ENCODE measurements at regions not wholly inside any gene's neighbourhood (a gene's known extent, or its start where the extent isn't known, plus 50 kb on each side); places are given as distances from the start of the nearest gene placed in this dataset.

- TF ChIP-seq, protein P1, sequence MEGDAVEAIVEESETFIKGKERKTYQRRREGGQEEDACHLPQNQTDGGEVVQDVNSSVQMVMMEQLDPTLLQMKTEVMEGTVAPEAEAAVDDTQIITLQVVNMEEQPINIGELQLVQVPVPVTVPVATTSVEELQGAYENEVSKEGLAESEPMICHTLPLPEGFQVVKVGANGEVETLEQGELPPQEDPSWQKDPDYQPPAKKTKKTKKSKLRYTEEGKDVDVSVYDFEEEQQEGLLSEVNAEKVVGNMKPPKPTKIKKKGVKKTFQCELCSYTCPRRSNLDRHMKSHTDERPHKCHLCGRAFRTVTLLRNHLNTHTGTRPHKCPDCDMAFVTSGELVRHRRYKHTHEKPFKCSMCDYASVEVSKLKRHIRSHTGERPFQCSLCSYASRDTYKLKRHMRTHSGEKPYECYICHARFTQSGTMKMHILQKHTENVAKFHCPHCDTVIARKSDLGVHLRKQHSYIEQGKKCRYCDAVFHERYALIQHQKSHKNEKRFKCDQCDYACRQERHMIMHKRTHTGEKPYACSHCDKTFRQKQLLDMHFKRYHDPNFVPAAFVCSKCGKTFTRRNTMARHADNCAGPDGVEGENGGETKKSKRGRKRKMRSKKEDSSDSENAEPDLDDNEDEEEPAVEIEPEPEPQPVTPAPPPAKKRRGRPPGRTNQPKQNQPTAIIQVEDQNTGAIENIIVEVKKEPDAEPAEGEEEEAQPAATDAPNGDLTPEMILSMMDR (conservative IDR thresholded peaks at IDR 0.05; ENCODE audit: low read depth in 2 of 2): no peak
These were observed 717.7 kb upstream of the SGCG start (continued) for GRCh38 chr13:22463089-22463488.

DNA sequence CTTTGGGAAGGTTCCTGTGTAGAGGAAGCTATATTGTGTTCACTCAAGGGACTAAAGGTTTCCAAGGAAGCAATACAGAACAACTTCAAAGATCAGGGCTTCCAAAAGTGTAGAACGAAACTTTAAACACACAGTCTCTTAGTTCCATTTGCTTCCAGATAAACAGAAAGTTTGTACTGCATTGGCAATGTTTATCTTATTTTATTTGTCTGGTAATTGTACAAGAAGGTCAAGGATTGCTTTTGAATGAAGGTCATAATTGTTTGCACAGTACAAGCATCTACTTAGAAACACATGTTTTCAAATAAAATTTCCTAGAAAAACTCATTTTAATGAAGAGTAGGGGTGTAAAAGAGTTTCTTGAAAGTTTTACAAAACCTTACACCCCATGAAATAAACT lies 712.7 kb upstream of the SGCG start:
- Histone ChIP-seq H3K27me3 (ENCODE audit: insufficient read depth) (no peaks in the 10 kb centered on the region), H3K27ac (ENCODE audit: low read depth) (no peak overlapping the region), H3K4me3 (no peak overlapping the region), H3K4me1 (ENCODE audit: insufficient read depth) (no peaks in the 10 kb centered on the region), H2AFZ (no peak overlapping the region), H3K9me2 (ENCODE audit: insufficient read depth) (no peaks in the 10 kb centered on the region), H3K79me2 (replicated peaks; ENCODE audit: insufficient read depth) (no peaks in the 10 kb centered on the region), H3K36me3 (ENCODE audit: insufficient read depth) (no peaks in the 10 kb centered on the region), H4K20me1 (replicated peaks; ENCODE audit: insufficient read depth) (no peaks in the 10 kb centered on the region), H3K4me2 (no peak overlapping the region), H3F3A (replicated peaks; ENCODE audit: low read depth) (no peaks in the 10 kb centered on the region)
- DNase-seq (ENCODE audit: low spot score): no peak
- Mint-ChIP-seq H3K27ac (no peak overlapping the region), H3K36me3 (ENCODE audit: low read depth) (no peaks in the 10 kb centered on the region), H3K4me3 (no peak overlapping the region), H3K4me1 (no peaks in the 10 kb centered on the region), H3K9me3 (no peaks in the 10 kb centered on the region), H3K27me3 (ENCODE audit: insufficient read depth, low read depth, poor library complexity) (peaks cover 5% of the 10 kb centered on the region)
- ATAC-seq: no peak
- TF ChIP-seq ZNF331 (CRISPR knock-in tag; IDR thresholded peaks at IDR 0.05; ENCODE audit: low read depth): no peak
- no peak for TF ChIP-seq ETS1 (IDR thresholded peaks at IDR 0.05)
- no peak for TF ChIP-seq EZH2phosphoT487 (IDR thresholded peaks at IDR 0.05; ENCODE audit: unreplicated experiment)
- TF ChIP-seq NANOG (IDR thresholded peaks at IDR 0.05; ENCODE audit: borderline replicate concordance): no peak
- TF ChIP-seq STAT1 (IDR thresholded peaks at IDR 0.05; ENCODE audit: unreplicated experiment): no peak
- TF ChIP-seq ZNF114 (CRISPR knock-in tag; IDR thresholded peaks at IDR 0.05): no peak
- TF ChIP-seq, protein P1 (conservative IDR thresholded peaks at IDR 0.05; ENCODE audit: low read depth in 2 of 2): no peak
- TF ChIP-seq, protein P2, sequence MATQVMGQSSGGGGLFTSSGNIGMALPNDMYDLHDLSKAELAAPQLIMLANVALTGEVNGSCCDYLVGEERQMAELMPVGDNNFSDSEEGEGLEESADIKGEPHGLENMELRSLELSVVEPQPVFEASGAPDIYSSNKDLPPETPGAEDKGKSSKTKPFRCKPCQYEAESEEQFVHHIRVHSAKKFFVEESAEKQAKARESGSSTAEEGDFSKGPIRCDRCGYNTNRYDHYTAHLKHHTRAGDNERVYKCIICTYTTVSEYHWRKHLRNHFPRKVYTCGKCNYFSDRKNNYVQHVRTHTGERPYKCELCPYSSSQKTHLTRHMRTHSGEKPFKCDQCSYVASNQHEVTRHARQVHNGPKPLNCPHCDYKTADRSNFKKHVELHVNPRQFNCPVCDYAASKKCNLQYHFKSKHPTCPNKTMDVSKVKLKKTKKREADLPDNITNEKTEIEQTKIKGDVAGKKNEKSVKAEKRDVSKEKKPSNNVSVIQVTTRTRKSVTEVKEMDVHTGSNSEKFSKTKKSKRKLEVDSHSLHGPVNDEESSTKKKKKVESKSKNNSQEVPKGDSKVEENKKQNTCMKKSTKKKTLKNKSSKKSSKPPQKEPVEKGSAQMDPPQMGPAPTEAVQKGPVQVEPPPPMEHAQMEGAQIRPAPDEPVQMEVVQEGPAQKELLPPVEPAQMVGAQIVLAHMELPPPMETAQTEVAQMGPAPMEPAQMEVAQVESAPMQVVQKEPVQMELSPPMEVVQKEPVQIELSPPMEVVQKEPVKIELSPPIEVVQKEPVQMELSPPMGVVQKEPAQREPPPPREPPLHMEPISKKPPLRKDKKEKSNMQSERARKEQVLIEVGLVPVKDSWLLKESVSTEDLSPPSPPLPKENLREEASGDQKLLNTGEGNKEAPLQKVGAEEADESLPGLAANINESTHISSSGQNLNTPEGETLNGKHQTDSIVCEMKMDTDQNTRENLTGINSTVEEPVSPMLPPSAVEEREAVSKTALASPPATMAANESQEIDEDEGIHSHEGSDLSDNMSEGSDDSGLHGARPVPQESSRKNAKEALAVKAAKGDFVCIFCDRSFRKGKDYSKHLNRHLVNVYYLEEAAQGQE (IDR thresholded peaks at IDR 0.05; ENCODE audit: unreplicated experiment): no peak
- no peak for TF ChIP-seq CREB1 (CRISPR knock-in tag; IDR thresholded peaks at IDR 0.05; ENCODE audit: low read depth)
- no peak for TF ChIP-seq EZH2 (IDR thresholded peaks at IDR 0.05; ENCODE audit: low read depth, unreplicated experiment)
- no peak for TF ChIP-seq POLR2AphosphoS5 (IDR thresholded peaks at IDR 0.05; ENCODE audit: low read depth)
- TF ChIP-seq JUNB (IDR thresholded peaks at IDR 0.05; ENCODE audit: unreplicated experiment): no peak

Data from GM23338 (cell line).